ENCODE measurements at regions not wholly inside any gene's neighbourhood (a gene's known extent, or its start where the extent isn't known, plus 50 kb on each side); places are given as distances from the start of the nearest gene placed in this dataset.

- ATAC-seq = no peak
- no peak for TF ChIP-seq ZC3H10 (CRISPR knock-in tag; IDR thresholded peaks at IDR 0.05)
- TF ChIP-seq CREB5 (CRISPR knock-in tag; IDR thresholded peaks at IDR 0.05; ENCODE audit: low read depth) = no peak
- no peak for TF ChIP-seq TOX (CRISPR knock-in tag; IDR thresholded peaks at IDR 0.05; ENCODE audit: borderline replicate concordance)
- no peak for TF ChIP-seq ESRRG (CRISPR knock-in tag; IDR thresholded peaks at IDR 0.05)
- no peak for TF ChIP-seq ZNF70 (CRISPR knock-in tag; IDR thresholded peaks at IDR 0.05)
- TF ChIP-seq TCF4 (CRISPR knock-in tag; IDR thresholded peaks at IDR 0.05; ENCODE audit: borderline replicate concordance) = no peak
- TF ChIP-seq PATZ1 (CRISPR knock-in tag; IDR thresholded peaks at IDR 0.05; ENCODE audit: borderline replicate concordance) = no peak
- TF ChIP-seq ZNF8 (CRISPR knock-in tag; IDR thresholded peaks at IDR 0.05) = no peak
- TF ChIP-seq OSR1 (CRISPR knock-in tag; IDR thresholded peaks at IDR 0.05) = no peak
- no peak for TF ChIP-seq RARB (CRISPR knock-in tag; IDR thresholded peaks at IDR 0.05)
- TF ChIP-seq ZFP30 (CRISPR knock-in tag; IDR thresholded peaks at IDR 0.05) = no peak
- no peak for TF ChIP-seq ARNTL (CRISPR knock-in tag; IDR thresholded peaks at IDR 0.05; ENCODE audit: borderline replicate concordance, low read depth)
- TF ChIP-seq TSHZ2 (CRISPR knock-in tag; IDR thresholded peaks at IDR 0.05) = no peak
- no peak for TF ChIP-seq CSRNP3 (CRISPR knock-in tag; IDR thresholded peaks at IDR 0.05)
- TF ChIP-seq ZNF565 (CRISPR knock-in tag; conservative IDR thresholded peaks at IDR 0.05; ENCODE audit: low read depth) = no peak
- TF ChIP-seq POU6F1 (CRISPR knock-in tag; IDR thresholded peaks at IDR 0.05; ENCODE audit: borderline replicate concordance, low read depth) = no peak
- no peak for TF ChIP-seq BACH2 (CRISPR knock-in tag; IDR thresholded peaks at IDR 0.05; ENCODE audit: borderline replicate concordance)
- no peak for TF ChIP-seq ZFP3 (CRISPR knock-in tag; IDR thresholded peaks at IDR 0.05)
- TF ChIP-seq ISL1 (CRISPR knock-in tag; IDR thresholded peaks at IDR 0.05) = no peak
- TF ChIP-seq CSDC2 (CRISPR knock-in tag; IDR thresholded peaks at IDR 0.05) = no peak
These were observed 361.0 kb upstream of the PCSK5 start for GRCh38 chr9:75529463-75529862.

- TF ChIP-seq RARB (CRISPR knock-in tag; IDR thresholded peaks at IDR 0.05) = no peak
- no peak for TF ChIP-seq GLIS3 (CRISPR knock-in tag; IDR thresholded peaks at IDR 0.05)
- TF ChIP-seq BACH2 (CRISPR knock-in tag; IDR thresholded peaks at IDR 0.05; ENCODE audit: borderline replicate concordance) = no peak
- TF ChIP-seq PPARA (CRISPR knock-in tag; IDR thresholded peaks at IDR 0.05; ENCODE audit: borderline replicate concordance) = no peak
- no peak for TF ChIP-seq TSHZ2 (CRISPR knock-in tag; IDR thresholded peaks at IDR 0.05)
- TF ChIP-seq ZFP30 (CRISPR knock-in tag; IDR thresholded peaks at IDR 0.05) = no peak
- TF ChIP-seq ZFP3 (CRISPR knock-in tag; IDR thresholded peaks at IDR 0.05) = no peak
- no peak for TF ChIP-seq PATZ1 (CRISPR knock-in tag; IDR thresholded peaks at IDR 0.05; ENCODE audit: borderline replicate concordance)
- no peak for TF ChIP-seq ZNF70 (CRISPR knock-in tag; IDR thresholded peaks at IDR 0.05)
- TF ChIP-seq ISL1 (CRISPR knock-in tag; IDR thresholded peaks at IDR 0.05) = no peak
- no peak for TF ChIP-seq OSR1 (CRISPR knock-in tag; IDR thresholded peaks at IDR 0.05)
- TF ChIP-seq CSRNP3 (CRISPR knock-in tag; IDR thresholded peaks at IDR 0.05) = no peak
- ATAC-seq = no peak
These were observed 358.9 kb upstream of the PCSK5 start for GRCh38 chr9:75531588-75531987.

All from SK-N-SH treated with all-trans-retinoic acid at 6 μM for 48 hours (cell line).